ENCODE measurements at regions not wholly inside any gene's neighbourhood (a gene's known extent, or its start where the extent isn't known, plus 50 kb on each side); places are given as distances from the start of the nearest gene placed in this dataset.

GRCh38 chr5:169394371-169394770 lies 93.4 kb upstream of the SLIT3 start:
- TF ChIP-seq CTCF (conservative IDR thresholded peaks at IDR 0.05) (no peak), ZFX (IDR thresholded peaks at IDR 0.05) (no peak)

Data from C4-2B (cell line).